HAP-1 (cell line): ENCODE measurements at regions not wholly inside any gene's neighbourhood (a gene's known extent, or its start where the extent isn't known, plus 50 kb on each side); places are given as distances from the start of the nearest gene placed in this dataset.
"Not testable (repeated sequence)": the region's sequence is repeated elsewhere in the genome, so short reads cannot be mapped to it uniquely, and the experiment has no call there.

Experiments
- DNase-seq, 2 experiments: peaks; one replicate each; pipeline ENCODE4 v3.0.0-alpha.2; 2016 to 2020; ENCODE audit warnings: low spot score in 2 of 2
- H3K27me3 ChIP-seq: fragments of 250-450 bp; sonication (Bioruptor Pico); 2 replicates; pipeline ENCODE4 v1.5.1; 2020; ENCODE audit warnings: low read depth, mild to moderate bottlenecking, moderate library complexity
- H3K36me3 ChIP-seq: fragments of 250-450 bp; sonication (Bioruptor Pico); replicated peaks from 2 replicates; pipeline ENCODE4 v1.5.1; 2020; ENCODE audit warnings: mild to moderate bottlenecking
- H3K4me1 ChIP-seq: fragments of 250-450 bp; sonication (Bioruptor Pico); 2 replicates; pipeline ENCODE4 v1.5.1; 2020; ENCODE audit warnings: mild to moderate bottlenecking
- H3K4me3 ChIP-seq: fragments of 250-450 bp; sonication (Bioruptor Pico); 2 replicates; pipeline ENCODE4 v1.5.1; 2020; ENCODE audit warnings: mild to moderate bottlenecking, moderate library complexity
- H3K9me3 ChIP-seq: fragments of 250-450 bp; sonication (Bioruptor Pico); 2 replicates; pipeline ENCODE4 v1.5.1; 2020; ENCODE audit warnings: mild to moderate bottlenecking, moderate library complexity
- in situ Hi-C: fragments of 300-500 bp; cut with MboI; formaldehyde crosslinking; loops from 3 replicates; pipeline ENCODE4 v1.14.3; 2020; ENCODE audit warnings: low sequenced_read_pairs, inconsistent platforms, mixed read lengths

DNA sequence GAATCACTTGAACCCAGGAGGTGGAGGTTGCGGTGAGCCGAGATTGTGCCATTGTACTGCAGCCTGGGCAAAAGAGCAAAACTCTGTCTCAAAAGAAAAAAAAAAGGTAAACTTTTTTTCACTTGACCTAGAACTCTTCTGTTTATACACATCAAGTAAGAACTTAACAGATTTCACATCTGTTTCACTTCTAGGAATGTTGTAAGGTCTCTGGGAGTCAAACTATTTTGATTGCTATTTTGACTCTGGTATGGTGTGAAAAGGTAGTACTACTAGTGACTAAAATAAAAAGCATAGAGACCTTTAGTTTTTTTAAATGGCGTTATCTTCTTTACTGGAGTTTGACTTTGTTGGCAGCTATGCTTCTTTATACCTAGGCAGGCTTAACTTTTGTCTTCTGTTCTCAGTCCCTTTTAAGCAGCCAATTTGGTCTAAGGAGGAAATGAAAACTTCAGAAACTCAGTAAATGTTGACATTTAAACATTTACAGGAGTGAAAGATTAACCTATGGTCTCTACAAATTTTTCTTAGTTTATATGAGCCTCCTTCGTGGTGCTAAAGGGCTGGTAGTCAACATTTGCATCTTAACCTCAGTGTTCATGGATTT is 84.7 kb downstream of the METTL2B start:
- H3K27me3 ChIP-seq, DNase-seq, H3K36me3 ChIP-seq, in situ Hi-C loops, H3K4me1 ChIP-seq, H3K4me3 ChIP-seq, H3K9me3 ChIP-seq: not testable (repeated sequence)

GRCh38 chr7:128562795-128563194 is 86.2 kb downstream of the METTL2B start:
- H3K4me3 ChIP-seq, H3K27me3 ChIP-seq, in situ Hi-C loops, DNase-seq, H3K4me1 ChIP-seq, H3K9me3 ChIP-seq, H3K36me3 ChIP-seq: not testable (repeated sequence)

DNA sequence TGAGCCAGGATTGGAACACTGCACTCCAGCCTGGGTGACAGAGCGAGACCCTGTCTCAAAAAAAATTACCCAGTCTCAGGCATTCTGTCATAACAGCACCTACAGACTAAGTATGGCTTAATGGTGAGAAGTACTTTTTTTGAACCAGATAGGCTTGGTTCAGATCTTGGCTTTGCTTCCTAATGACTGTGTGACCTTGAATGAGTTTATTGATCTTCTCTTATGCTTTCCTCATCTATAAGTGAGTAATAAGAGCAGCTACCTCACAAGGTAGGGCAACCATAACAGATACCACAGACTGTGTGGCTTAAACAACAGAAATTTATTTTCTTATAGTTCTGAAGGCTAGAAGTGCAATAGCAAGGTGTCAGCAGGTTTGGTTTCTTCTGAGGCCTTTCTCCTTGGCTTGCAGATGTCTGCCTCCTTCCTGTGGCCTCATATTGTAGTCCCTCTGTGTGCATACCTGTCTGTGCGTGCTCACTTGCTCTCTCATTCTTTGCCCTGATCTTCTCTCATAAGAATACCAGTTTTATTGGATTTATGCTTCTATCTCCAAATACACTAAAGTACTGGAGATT is 87.7 kb downstream of the METTL2B start:
- in situ Hi-C loops, H3K27me3 ChIP-seq, H3K4me3 ChIP-seq, H3K36me3 ChIP-seq, H3K9me3 ChIP-seq, H3K4me1 ChIP-seq, DNase-seq: not testable (repeated sequence)

GRCh38 chr7:128564932-128565864 is 88.7 kb downstream of the METTL2B start:
- H3K4me1 ChIP-seq, H3K36me3 ChIP-seq, DNase-seq, H3K9me3 ChIP-seq, H3K4me3 ChIP-seq, in situ Hi-C loops, H3K27me3 ChIP-seq: not testable (repeated sequence)

- H3K36me3 ChIP-seq, H3K27me3 ChIP-seq, DNase-seq, H3K4me1 ChIP-seq, in situ Hi-C loops, H3K9me3 ChIP-seq, H3K4me3 ChIP-seq: not testable (repeated sequence)
Measured at GRCh38 chr7:128575277-128575676, 96.8 kb upstream of the GARIN1A start.

DNA sequence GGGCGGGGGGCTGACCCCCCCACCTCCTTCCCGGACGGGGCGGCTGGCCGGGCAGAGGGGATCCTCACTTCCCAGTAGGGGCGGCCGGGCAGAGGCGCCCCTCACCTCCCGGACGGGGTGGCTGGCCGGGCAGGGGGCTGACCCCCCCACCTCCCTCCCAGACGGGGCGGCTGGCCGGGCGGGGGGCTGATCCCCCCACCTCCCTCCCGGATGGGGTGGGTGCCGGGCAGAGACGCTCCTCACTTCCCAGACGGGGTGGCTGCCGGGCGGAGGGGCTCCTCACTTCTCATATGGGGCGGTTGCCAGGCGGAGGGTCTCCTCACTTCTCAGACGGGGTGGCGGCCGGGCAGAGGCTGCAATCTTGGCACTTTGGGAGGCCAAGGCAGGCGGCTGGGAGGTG is 95.1 kb upstream of the GARIN1A start:
- H3K9me3 ChIP-seq, DNase-seq, in situ Hi-C loops: not testable (repeated sequence)

DNA sequence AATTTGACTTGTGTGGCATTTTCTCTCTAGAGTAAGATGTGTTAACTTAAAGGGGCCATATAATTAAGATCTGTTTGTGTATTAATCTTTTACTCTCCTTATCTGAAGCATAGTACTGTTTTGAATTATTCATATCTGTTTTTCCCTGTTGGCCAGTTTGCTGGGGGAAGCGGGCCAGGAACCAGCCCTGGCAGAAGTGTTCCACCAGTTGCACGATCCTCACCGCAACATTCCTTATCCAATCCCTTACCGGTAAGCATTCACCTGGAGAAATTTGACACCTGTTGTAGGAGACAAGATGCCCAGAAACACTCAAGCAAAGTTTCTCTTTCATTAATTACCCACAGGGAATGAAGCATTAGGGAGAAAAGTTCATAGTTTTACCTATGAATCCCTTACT is 92.2 kb upstream of the GARIN1A start:
- Histone ChIP-seq H3K4me1 (peaks cover 13% of the 10 kb centered on the region), H3K36me3 (peaks cover 14% of the 10 kb centered on the region)
- DNase-seq, H3K4me3 ChIP-seq, H3K9me3 ChIP-seq, H3K27me3 ChIP-seq, in situ Hi-C loops: not testable (repeated sequence)

More for the DNA sequence above, 95.1 kb upstream of the GARIN1A start:
- not testable (repeated sequence) for H3K4me1 ChIP-seq, H3K4me3 ChIP-seq, H3K36me3 ChIP-seq, H3K27me3 ChIP-seq

DNA sequence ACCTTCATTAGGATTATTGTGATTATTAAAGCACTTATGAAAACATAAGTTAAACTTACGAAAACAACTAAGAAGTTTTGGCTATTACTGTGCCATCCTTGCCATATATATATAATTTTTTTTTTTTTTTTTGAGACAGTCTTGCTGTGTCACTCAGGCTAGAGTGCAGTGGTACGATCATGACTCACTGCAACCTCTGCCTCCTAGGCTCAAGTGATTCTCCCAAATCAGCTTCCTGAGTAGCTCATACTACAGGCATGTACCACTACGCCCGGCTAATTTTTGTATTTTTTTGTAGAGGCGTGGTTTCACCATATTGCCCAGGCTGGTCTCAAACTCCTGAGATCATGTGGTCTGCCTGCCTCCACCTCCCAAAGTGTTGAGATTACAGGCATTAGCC is 91.0 kb upstream of the GARIN1A start:
- DNase-seq, H3K9me3 ChIP-seq, H3K36me3 ChIP-seq, in situ Hi-C loops, H3K27me3 ChIP-seq, H3K4me3 ChIP-seq: not testable (repeated sequence)
- peaks cover 13% of the 10 kb centered on the region for H3K4me1 ChIP-seq

- H3K4me1 ChIP-seq, result peaks cover 13% of the 10 kb centered on the region
- H3K36me3 ChIP-seq, H3K4me3 ChIP-seq, in situ Hi-C loops, H3K27me3 ChIP-seq, DNase-seq, H3K9me3 ChIP-seq: not testable (repeated sequence)
Measured at GRCh38 chr7:128581825-128582561, 90.1 kb upstream of the GARIN1A start.

DNA sequence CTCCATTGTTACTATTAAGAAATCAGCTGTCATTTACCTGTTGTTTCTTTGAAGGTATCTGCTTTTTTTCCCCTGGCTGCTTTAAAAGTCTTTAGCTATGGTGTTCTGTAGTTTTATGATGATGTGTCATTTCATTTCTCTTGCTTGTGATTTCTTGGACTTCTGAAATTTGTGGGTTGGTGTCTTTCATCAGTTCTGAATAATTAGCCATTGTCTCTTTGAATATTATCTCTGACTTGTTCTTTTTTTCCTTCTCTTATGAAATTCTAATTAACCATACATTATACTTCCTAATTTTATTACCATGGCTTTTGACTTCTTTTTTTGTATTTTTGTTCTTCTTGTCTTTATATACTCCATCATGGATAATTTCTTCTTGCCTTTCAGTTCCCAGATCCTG is 85.4 kb upstream of the GARIN1A start:
- in situ Hi-C loops, H3K4me3 ChIP-seq, H3K4me1 ChIP-seq, H3K36me3 ChIP-seq, H3K9me3 ChIP-seq, DNase-seq, H3K27me3 ChIP-seq: not testable (repeated sequence)

DNA sequence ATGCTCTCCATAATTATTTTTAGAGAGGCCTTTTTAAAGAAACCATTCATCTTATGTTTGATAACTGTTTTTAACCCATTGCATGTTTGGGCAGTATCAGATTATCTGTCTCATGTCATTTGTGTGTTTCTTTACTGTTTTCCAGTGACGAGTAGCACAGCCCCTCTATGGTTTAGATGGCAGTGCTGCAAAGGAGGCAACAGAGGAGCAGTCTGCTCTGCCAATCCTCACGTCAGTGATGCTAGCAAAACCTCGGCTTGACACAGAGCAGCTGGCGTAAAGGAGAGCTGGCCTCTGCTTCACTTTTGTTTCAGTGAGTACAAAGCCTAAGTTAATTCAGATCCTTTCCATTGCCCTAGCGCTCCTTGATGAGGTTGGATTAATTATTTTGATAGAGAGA is 80.4 kb upstream of the GARIN1A start:
- H3K4me3 ChIP-seq, result no peak overlapping the region
- DNase-seq, result no peak
- H3K27me3 ChIP-seq, result no peaks in the 10 kb centered on the region
- peaks cover 9% of the 10 kb centered on the region for H3K36me3 ChIP-seq
- H3K4me1 ChIP-seq, result no peaks in the 10 kb centered on the region
- H3K9me3 ChIP-seq, result no peaks in the 10 kb centered on the region
- in situ Hi-C loops, result no loop called here

- H3K4me3 ChIP-seq, H3K9me3 ChIP-seq, H3K36me3 ChIP-seq, in situ Hi-C loops, H3K27me3 ChIP-seq, DNase-seq, H3K4me1 ChIP-seq: not testable (repeated sequence)
Measured at GRCh38 chr7:128592209-128592608, 79.9 kb upstream of the GARIN1A start.

DNA sequence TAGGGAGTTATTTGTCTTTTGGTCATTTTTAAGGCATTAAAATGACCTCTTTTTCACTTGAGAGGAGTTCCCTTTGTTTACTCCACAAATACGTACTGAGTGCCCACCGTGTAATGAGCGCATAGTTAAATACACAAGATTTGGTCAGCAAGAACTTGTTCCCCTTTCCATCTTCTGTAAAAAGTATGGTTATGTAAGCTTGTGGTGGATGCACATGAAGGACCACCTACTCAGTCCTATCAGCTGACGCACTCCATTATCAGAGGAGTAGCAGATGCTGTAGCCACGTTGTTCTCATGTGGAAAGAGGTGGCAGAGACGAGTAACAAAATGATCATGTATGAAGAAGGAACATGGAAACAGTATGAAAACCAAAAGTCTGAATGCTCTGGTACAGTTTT is 78.0 kb upstream of the GARIN1A start:
- in situ Hi-C loops, DNase-seq: not testable (repeated sequence)

More for the DNA sequence above, 78.0 kb upstream of the GARIN1A start:
- not testable (repeated sequence) for H3K4me1 ChIP-seq, H3K36me3 ChIP-seq, H3K27me3 ChIP-seq, H3K9me3 ChIP-seq, H3K4me3 ChIP-seq
